Astrocyte of the cerebellum (primary cell): ENCODE measurements at regions not wholly inside any gene's neighbourhood (a gene's known extent, or its start where the extent isn't known, plus 50 kb on each side); places are given as distances from the start of the nearest gene placed in this dataset.

Experiments
- DNase-seq: peaks from one replicate; pipeline ENCODE4 v3.0.0-alpha.2; 2011; ENCODE audit warnings: low read depth
- H3K4me3 ChIP-seq: 2 replicates; pipeline ENCODE4 v1.5.1; 2011; ENCODE audit warnings: mild to moderate bottlenecking, low read depth, low read length, moderate library complexity
- CTCF ChIP-seq: IDR thresholded peaks from 2 replicates; pipeline ENCODE4 v1.5.1; 2012; ENCODE audit warnings: low read length, low read depth, moderate library complexity, mild to moderate bottlenecking; ENCODE audit errors: missing control alignments
- in situ Hi-C: cut with HindIII; loops from 2 replicates; pipeline ENCODE4 v1.10.0; 2017; ENCODE audit warnings: low sequenced_read_pairs

DNA sequence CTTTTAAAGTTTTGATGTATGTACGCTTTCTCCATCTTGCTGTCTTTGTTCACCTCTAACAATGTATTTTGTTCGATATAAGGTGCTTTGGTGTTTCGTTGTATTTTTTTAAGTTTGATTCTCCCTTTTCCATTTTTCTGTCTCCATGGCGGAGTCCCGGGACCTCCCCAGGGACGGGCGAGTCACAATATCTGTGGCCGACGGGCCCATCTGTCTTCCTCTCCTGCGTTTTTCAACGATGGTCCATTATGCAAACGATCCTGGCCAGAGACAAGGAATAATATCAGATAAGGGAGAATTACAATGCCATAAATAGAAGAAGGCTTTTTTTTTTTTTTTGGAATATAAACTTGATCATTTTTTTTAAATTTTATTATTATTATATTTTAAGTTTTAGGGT lies 112.3 kb upstream of the SHOX start:
- DNase-seq: no peak
- in situ Hi-C loops: no loop called here
- no peak for TF ChIP-seq CTCF
- H3K4me3 ChIP-seq: no peak overlapping the region

DNA sequence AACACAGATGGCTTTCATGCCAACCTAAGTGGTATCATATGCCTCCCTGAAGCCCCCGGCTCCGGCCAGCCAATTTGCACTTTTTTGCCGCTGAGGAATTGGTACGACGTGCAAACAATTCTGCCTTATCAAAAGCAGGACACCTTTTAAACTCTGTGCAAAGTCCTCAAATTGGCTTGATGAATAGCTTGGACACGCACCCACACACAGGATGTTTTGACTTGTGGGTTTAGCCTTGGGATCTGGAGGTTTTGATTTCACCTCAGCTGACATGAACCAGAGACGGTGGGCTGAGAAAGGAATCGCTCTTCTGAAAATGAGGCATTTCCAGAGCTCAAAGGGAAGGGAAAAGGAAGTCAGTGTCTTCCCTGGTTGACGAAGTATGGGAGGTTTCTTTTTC lies 110.8 kb upstream of the SHOX start:
- DNase-seq: no peak
- TF ChIP-seq CTCF: no peak
- H3K4me3 ChIP-seq: no peak overlapping the region
- in situ Hi-C loops: no loop called here

DNA sequence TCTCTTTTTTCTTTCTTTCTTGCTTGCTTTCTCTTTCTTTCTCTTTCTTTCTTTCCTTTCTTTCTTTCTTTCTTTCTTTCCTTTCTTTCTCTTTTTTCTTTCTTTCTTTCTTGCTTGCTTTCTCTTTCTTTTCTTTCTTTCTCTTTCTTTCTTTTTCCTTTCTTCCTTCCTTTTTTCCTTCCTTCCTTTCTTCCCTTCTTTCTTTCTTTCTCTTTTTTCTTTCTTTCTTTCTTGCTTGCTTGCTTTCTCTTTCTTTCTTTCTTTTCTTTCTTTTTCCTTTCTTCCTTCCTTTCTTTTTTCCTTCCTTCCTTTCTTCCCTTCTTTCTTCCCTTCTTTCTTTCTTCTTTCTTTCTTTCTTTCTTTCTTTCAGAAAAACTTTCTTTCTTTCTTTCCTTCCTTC lies 108.1 kb upstream of the SHOX start:
- no peak for TF ChIP-seq CTCF
- in situ Hi-C loops: no loop called here

GRCh38 chrX:525134-525533 lies 105.5 kb upstream of the SHOX start:
- H3K4me3 ChIP-seq: no peak overlapping the region
- in situ Hi-C loops: no loop called here
- TF ChIP-seq CTCF: no peak
- no peak for DNase-seq

More for the DNA sequence above, 108.1 kb upstream of the SHOX start:
- no peak overlapping the region for H3K4me3 ChIP-seq
- no peak for DNase-seq

GRCh38 chrX:526295-527224 lies 104.0 kb upstream of the SHOX start:
- in situ Hi-C loops: no loop called here
- TF ChIP-seq CTCF: no peak
- no peak for DNase-seq
- no peak overlapping the region for H3K4me3 ChIP-seq

DNA sequence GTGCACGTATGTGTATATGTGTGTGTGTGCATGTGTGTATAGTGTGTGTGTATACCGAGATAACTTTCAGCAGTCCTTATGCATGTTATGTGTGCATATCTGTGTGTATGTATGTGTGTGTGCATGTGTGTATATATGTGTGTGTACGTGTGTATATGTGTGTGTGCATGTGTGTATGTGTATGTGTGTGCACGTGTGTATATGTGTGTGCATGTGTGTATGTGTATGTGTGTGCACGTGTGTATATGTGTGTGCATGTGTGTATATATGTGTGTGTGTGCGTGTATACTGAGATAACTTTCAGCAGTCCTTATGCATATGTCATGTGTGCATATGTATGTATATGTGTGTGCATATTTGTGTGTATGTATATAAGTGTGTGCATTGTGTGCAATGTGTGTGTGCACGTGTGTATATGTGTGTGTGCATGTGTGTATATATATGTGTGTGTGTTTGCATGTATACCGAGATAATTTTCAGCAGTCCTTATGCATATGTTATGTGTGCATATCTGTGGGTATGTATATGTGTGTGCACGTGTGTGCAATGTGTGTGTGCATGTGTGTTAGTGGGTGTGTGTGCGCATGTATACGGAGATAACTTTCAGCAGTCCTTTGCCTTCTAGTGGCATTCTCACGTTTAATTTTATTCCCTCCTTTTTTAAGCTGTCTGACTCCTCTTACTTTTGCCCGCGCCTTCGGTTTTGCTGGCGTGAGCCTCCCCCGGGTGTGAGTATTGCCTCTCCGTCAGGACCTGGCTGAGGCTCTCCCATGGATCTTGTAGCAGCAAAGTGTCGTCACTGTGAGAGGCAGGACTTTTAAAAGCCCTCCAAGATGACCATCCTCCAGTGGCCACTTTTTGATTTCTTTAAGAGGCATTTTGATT lies 99.6 kb upstream of the SHOX start:
- in situ Hi-C loops: no loop called here
- H3K4me3 ChIP-seq: no peak overlapping the region
- DNase-seq: no peak
- TF ChIP-seq CTCF: no peak
